Body of pancreas (tissue), 4 donors: ENCODE measurements at regions not wholly inside any gene's neighbourhood (a gene's known extent, or its start where the extent isn't known, plus 50 kb on each side); places are given as distances from the start of the nearest gene placed in this dataset.

Experiments used
- ATAC-seq: fragments of 150-250 bp; one replicate; pipeline ENCODE4 v1.9.1; 2016
- DNase-seq, 4 donors: peaks; one replicate each; pipeline ENCODE4 v3.0.0-alpha.2; 2019
- H3K27ac ChIP-seq, 4 donors: fragments of 200-600 bp; sonication (generic); 1 replicate in 3 of 4; 2 replicates in 1 of 4; pipeline versions ENCODE4 v1.5.1 to v1.6.1; 2016 to 2019; ENCODE audit warnings: mild to moderate bottlenecking in 1 of 4, mixed read lengths in 1 of 4, moderate library complexity in 1 of 4
- H3K27me3 ChIP-seq, 2 donors: fragments of 200-600 bp; sonication (generic); one replicate each; pipeline ENCODE4 v1.6.0; 2016; ENCODE audit warnings: mild to moderate bottlenecking in 1 of 2
- H3K36me3 ChIP-seq, 2 donors: fragments of 200-600 bp; sonication (generic); replicated peaks in 1 of 2; 2 replicates each; pipeline ENCODE4 v1.5.1; 2016; ENCODE audit warnings: low read depth in 2 of 2; ENCODE audit not compliant: insufficient read depth in 1 of 2
- H3K4me1 ChIP-seq: fragments of 200-600 bp; sonication (generic); one replicate; pipeline ENCODE4 v1.6.0; 2016
- H3K4me3 ChIP-seq, 2 donors: fragments of 200-600 bp; sonication (generic); 1 replicate in 1 of 2; 2 replicates in 1 of 2; pipeline ENCODE4 v1.5.1; 2016 to 2019
- H3K9me3 ChIP-seq, 3 donors: fragments of 200-600 bp; sonication (generic); 1 replicate in 2 of 3; 2 replicates in 1 of 3; pipeline ENCODE4 v1.5.1; 2016
- CTCF ChIP-seq, 7 experiments: fragments of 450-650 bp in 4 of 7; fragments of 200-600 bp in 3 of 7; sonication (generic) in 3 of 7; IDR thresholded peaks; one replicate each; pipeline ENCODE4 v1.5.1; 2016 to 2019; ENCODE audit warnings: antibody characterized with exemption in 7 of 7
- POLR2A ChIP-seq, 3 donors: fragments of 450-650 bp; IDR thresholded peaks; one replicate each; pipeline ENCODE4 v1.6.1; 2016; ENCODE audit warnings: antibody characterized with exemption in 3 of 3, mild to moderate bottlenecking in 2 of 3
- WGBS, 2 donors: methylation state at CpG; one replicate each; pipeline ENCODE4 v1.1.5; 2017; 5-methylcytosine and 5-hydroxymethylcytosine counted together
- intact Hi-C: fragments of 100-400 bp; cut with DNase I; formaldehyde crosslinking; loops from one replicate; pipeline ENCODE4 v1.15.1; 2023

GRCh38 chr3:20425138-20425537 is 239.1 kb upstream of the SGO1 start:
- no peak for ATAC-seq
- no peak overlapping the region for H3K27ac ChIP-seq
- H3K4me1 ChIP-seq, result no peaks in the 10 kb centered on the region
- no peak for DNase-seq
- no peaks in the 10 kb centered on the region for H3K27me3 ChIP-seq
- no peaks in the 10 kb centered on the region for H3K9me3 ChIP-seq
- TF ChIP-seq POLR2A (IDR thresholded peaks at IDR 0.05) (no peak), CTCF (IDR thresholded peaks at IDR 0.05) (no peak)
- WGBS, 2 donors, result 68 to 74% methylated on average over 1 of the region's 1 CpG
- no peak overlapping the region for H3K4me3 ChIP-seq
- intact Hi-C loops, result no loop called here
- no peaks in the 10 kb centered on the region for H3K36me3 ChIP-seq

- Histone ChIP-seq H3K9me3 (no peaks in the 10 kb centered on the region), H3K4me1 (no peaks in the 10 kb centered on the region), H3K36me3 (no peaks in the 10 kb centered on the region), H3K4me3 (no peak overlapping the region), H3K27me3 (no peaks in the 10 kb centered on the region), H3K27ac (no peak overlapping the region)
- DNase-seq (no peak), ATAC-seq (no peak)
- intact Hi-C loops, result no loop called here
- TF ChIP-seq POLR2A (IDR thresholded peaks at IDR 0.05) (no peak), CTCF (IDR thresholded peaks at IDR 0.05) (no peak)
- WGBS, 2 donors, result 78 to 80% methylated on average over 2 of the region's 2 CpGs
Observed at GRCh38 chr3:20424086-20424485, 238.1 kb upstream of the SGO1 start.

- Histone ChIP-seq H3K36me3 (no peaks in the 10 kb centered on the region), H3K9me3 (no peaks in the 10 kb centered on the region), H3K4me1 (no peaks in the 10 kb centered on the region), H3K27me3 (no peaks in the 10 kb centered on the region), H3K27ac (no peak overlapping the region), H3K4me3 (no peak overlapping the region)
- TF ChIP-seq CTCF (IDR thresholded peaks at IDR 0.05), result no peak
- no peak for TF ChIP-seq POLR2A (IDR thresholded peaks at IDR 0.05)
- intact Hi-C loops, result no loop called here
- ATAC-seq (no peak), DNase-seq (no peak)
- whole genome bisulfite sequencing, 2 donors, result 60 to 75% methylated on average over 2 of the region's 2 CpGs
Observed at GRCh38 chr3:20422391-20422790, 236.4 kb upstream of the SGO1 start.

- no peaks in the 10 kb centered on the region for H3K4me1 ChIP-seq
- DNase-seq, result no peak
- H3K27me3 ChIP-seq, result no peaks in the 10 kb centered on the region
- 75 to 78% methylated on average over 5 of the region's 5 CpGs for WGBS, 2 donors
- intact Hi-C loops, result no loop called here
- ATAC-seq, result no peak
- H3K9me3 ChIP-seq, result no peaks in the 10 kb centered on the region
- TF ChIP-seq CTCF (IDR thresholded peaks at IDR 0.05) (no peak), POLR2A (IDR thresholded peaks at IDR 0.05) (no peak)
- no peak overlapping the region for H3K27ac ChIP-seq
- H3K36me3 ChIP-seq, result no peaks in the 10 kb centered on the region
- no peak overlapping the region for H3K4me3 ChIP-seq
Observed at GRCh38 chr3:20417388-20418108, 231.5 kb upstream of the SGO1 start.

- Histone ChIP-seq H3K9me3 (no peaks in the 10 kb centered on the region), H3K4me1 (no peaks in the 10 kb centered on the region), H3K27ac (no peak overlapping the region), H3K4me3 (no peak overlapping the region), H3K36me3 (no peaks in the 10 kb centered on the region), H3K27me3 (no peaks in the 10 kb centered on the region)
- DNase-seq (no peak), ATAC-seq (no peak)
- no peak for TF ChIP-seq CTCF (IDR thresholded peaks at IDR 0.05)
- TF ChIP-seq POLR2A (IDR thresholded peaks at IDR 0.05), result no peak
- intact Hi-C loops, result no loop called here
- WGBS, 2 donors, result 59 to 67% methylated on average over 2 of the region's 2 CpGs
Observed at GRCh38 chr3:20406611-20407011, 220.6 kb upstream of the SGO1 start.
